ENCODE measurements at regions not wholly inside any gene's neighbourhood (a gene's known extent, or its start where the extent isn't known, plus 50 kb on each side); places are given as distances from the start of the nearest gene placed in this dataset.
A peak's percentile ranks its signal among the peaks of the same experiment; 100 is the strongest.
"Not testable (repeated sequence)": the region's sequence is repeated elsewhere in the genome, so short reads cannot be mapped to it uniquely, and the experiment has no call there.

GRCh38 chr15:79561982-79562381, 129.8 kb downstream of the MINAR1 start:
- Histone ChIP-seq H3K4me3 (no peak overlapping the region), H3K9me3 (replicated peaks) (no peaks in the 10 kb centered on the region; the same call in 1 of the 2 replicates), H3K4me1 (replicated peaks) (no peaks in the 10 kb centered on the region), H3K27ac (no peak overlapping the region), H3K27me3 (replicated peaks) (peaks cover 5% of the 10 kb centered on the region), H3K36me3 (no peaks in the 10 kb centered on the region)
- DNase-seq (ENCODE audit: low read depth in 1 of 2, low spot score in 2 of 2) = no peak

DNA sequence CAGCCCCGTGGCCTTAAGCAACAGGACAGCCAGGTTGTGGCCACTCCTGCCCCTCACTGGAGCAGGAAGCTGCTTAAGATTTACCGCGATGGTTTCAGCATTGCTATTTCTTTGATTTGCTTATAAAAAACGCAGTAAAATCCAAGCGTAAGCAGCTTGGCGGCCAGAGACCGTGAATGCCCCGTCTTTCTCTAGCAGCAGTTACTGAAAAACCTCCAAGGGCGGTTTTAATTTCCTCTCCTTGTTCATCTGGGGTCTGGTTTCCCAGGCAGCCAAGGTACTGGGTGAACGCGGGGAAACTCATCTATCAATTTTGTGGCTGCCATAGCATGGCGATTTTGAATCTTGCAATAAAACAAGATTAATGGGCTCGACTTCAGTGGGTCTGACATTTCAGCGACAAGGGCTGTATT, 130.3 kb downstream of the MINAR1 start:
- H3K36me3 ChIP-seq = no peaks in the 10 kb centered on the region
- H3K27ac ChIP-seq = no peak overlapping the region
- DNase-seq (ENCODE audit: low read depth in 1 of 2, low spot score in 2 of 2) = no peak
- H3K4me1 ChIP-seq (replicated peaks) = no peaks in the 10 kb centered on the region
- H3K27me3 ChIP-seq (replicated peaks) = peaks cover 5% of the 10 kb centered on the region
- H3K4me3 ChIP-seq = no peak overlapping the region
- H3K9me3 ChIP-seq (replicated peaks) = no peaks in the 10 kb centered on the region; the same call in 1 of the 2 replicates

DNA sequence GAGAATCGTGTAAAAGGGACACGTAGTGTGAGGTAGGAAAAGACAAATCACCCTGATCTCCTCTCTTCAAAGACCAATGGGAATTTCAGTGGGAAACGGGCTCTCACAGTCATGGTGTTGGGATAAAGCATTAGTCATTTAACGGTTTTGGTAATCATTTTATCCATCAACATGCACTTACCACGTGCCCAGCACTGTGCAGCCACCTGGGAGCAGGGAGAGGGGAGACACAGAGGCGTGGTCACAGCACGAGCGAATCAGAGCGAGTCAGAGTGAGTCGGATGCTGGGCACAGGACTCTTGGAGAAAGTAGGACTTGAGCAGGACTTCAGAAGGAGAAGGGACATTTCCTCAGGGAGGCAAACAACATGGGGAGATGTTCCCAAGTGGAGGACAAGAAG, 130.8 kb downstream of the MINAR1 start:
- no peak overlapping the region for H3K4me3 ChIP-seq

DNA sequence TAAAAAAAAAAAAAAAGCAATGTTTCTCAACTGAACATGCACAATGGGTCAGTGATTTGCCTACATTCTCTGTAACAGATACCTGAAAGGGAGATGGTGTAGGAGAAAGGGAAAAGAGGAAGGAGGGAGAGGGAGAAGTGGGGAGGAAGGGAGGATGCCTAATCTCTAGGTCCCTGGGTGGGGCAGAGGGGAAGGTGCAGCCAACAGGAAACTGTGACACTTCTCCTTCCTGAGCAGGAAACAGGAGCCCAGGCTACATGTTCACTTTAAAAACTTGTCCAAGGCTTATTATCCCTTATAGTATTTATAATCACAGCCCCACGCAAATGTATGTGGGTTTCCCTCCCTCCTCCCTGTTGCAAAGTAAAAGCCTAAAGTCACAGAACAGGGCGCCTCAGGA, 137.9 kb downstream of the MINAR1 start:
- no peaks in the 10 kb centered on the region for H3K27me3 ChIP-seq (replicated peaks)
- no peak overlapping the region for H3K4me3 ChIP-seq
- H3K4me1 ChIP-seq (replicated peaks) = no peaks in the 10 kb centered on the region
- no peak overlapping the region for H3K27ac ChIP-seq
- H3K9me3 ChIP-seq (replicated peaks) = no peaks in the 10 kb centered on the region
- no peak for DNase-seq (ENCODE audit: low read depth in 1 of 2, low spot score in 2 of 2)
- no peaks in the 10 kb centered on the region for H3K36me3 ChIP-seq

More for the DNA sequence above, 130.8 kb downstream of the MINAR1 start:
- DNase-seq (ENCODE audit: low read depth in 1 of 2, low spot score in 2 of 2) = no peak
- H3K9me3 ChIP-seq (replicated peaks) = no peaks in the 10 kb centered on the region; the same call in 1 of the 2 replicates
- peaks cover 5% of the 10 kb centered on the region for H3K27me3 ChIP-seq (replicated peaks)
- H3K4me1 ChIP-seq (replicated peaks) = no peaks in the 10 kb centered on the region
- no peak overlapping the region for H3K27ac ChIP-seq
- no peaks in the 10 kb centered on the region for H3K36me3 ChIP-seq

DNA sequence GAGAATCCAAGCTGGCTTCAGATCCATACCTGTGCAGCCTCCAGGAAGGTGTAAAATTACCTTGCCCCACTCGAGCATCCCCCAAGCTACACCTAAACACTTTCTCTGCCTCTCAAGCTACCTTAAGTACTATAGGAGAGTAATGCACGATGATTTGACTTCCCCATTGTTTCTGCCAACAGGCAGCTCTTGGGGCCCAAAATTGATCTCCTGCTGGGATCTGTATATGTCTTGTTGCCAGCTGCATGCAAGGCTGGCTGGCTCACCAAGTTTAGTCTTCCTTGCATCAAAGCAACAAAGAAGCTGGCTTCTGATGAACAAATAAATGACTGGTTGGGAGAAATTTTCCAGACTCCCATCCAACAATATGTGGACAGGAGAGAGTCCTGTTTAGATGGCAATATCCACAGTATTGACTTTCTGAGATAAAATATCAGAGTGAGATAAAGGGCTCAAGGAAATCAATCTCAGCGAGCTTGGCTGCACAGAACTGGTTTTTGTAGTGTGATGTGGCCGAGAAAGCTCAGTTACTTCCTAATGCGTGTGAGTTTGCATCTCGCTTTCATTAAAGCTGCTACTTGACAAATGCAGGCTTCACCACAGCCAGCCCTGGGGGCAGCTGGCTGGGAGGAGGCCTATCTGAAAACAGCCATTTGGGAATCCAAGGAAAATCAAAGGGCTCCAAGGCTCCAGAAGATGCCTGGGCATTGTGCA, 140.7 kb downstream of the MINAR1 start:
- H3K27me3 ChIP-seq (replicated peaks) = no peaks in the 10 kb centered on the region
- no peak overlapping the region for H3K27ac ChIP-seq
- H3K4me3 ChIP-seq = no peak overlapping the region
- no peaks in the 10 kb centered on the region for H3K9me3 ChIP-seq (replicated peaks)
- H3K4me1 ChIP-seq (replicated peaks) = no peaks in the 10 kb centered on the region
- no peaks in the 10 kb centered on the region for H3K36me3 ChIP-seq
- no peak for DNase-seq (ENCODE audit: low read depth in 1 of 2, low spot score in 2 of 2)

- not testable (repeated sequence) for H3K27me3 ChIP-seq (replicated peaks); H3K4me3 ChIP-seq; DNase-seq (ENCODE audit: low read depth in 1 of 2, low spot score in 2 of 2); H3K9me3 ChIP-seq (replicated peaks); H3K27ac ChIP-seq; H3K4me1 ChIP-seq (replicated peaks); H3K36me3 ChIP-seq
Observed at GRCh38 chr15:79574431-79575273, 142.5 kb downstream of the MINAR1 start.

GRCh38 chr15:79582650-79583049, 150.5 kb downstream of the MINAR1 start:
- no peaks in the 10 kb centered on the region for H3K36me3 ChIP-seq
- peaks cover 3% of the 10 kb centered on the region; the same call in 1 of the 2 replicates for H3K27me3 ChIP-seq (replicated peaks)
- H3K27ac ChIP-seq = no peak overlapping the region
- no peak overlapping the region for H3K4me3 ChIP-seq
- no peaks in the 10 kb centered on the region for H3K4me1 ChIP-seq (replicated peaks)
- no peaks in the 10 kb centered on the region for H3K9me3 ChIP-seq (replicated peaks)
- no peak for DNase-seq (ENCODE audit: low read depth in 1 of 2, low spot score in 2 of 2)

GRCh38 chr15:79592126-79592525, 160.0 kb downstream of the MINAR1 start:
- no peaks in the 10 kb centered on the region for H3K36me3 ChIP-seq
- H3K27me3 ChIP-seq (replicated peaks) = 0 out of 2 replicates have a peak, but pooled peaks cover 6% of the 10 kb centered on the region
- H3K4me3 ChIP-seq = no peak overlapping the region
- no peak overlapping the region for H3K27ac ChIP-seq
- no peaks in the 10 kb centered on the region for H3K9me3 ChIP-seq (replicated peaks)
- H3K4me1 ChIP-seq (replicated peaks) = no peaks in the 10 kb centered on the region
- no peak for DNase-seq (ENCODE audit: low read depth in 1 of 2, low spot score in 2 of 2)

DNA sequence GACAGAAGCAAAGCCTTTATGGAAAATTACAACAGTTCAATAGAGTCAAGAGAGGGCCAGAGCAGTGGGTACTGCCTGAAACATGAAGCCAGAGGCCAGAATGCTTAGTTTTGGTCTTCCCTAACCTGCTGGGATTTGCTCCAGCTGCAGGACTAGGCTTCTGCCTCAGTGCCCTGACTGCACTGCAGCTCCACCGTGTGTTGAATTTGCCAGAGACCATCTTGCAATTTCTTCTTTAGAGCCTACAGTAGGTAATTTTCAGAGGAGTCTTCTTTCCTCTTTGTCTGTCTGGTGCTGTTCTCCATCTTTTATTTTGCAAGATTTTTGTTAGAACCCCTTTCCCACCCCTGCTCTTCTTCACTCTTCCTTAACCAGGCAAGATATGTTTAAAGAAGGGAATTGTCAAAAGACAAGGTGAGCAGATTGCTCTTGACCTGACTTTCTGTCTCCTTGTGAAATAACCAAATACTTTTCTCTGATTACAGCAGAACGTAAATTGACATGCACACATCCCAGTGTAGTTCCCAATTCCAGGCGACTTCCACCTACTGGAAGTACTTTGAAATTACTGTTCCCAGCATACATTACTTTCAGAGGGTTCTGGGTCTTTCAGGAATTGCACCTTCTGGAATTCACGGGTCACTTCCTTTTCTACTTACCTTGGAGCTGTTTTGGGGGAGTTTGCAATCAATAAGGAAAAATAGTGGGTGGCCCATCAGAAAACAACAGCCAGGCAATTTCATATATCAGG, 161.2 kb downstream of the MINAR1 start:
- Histone ChIP-seq H3K36me3 (no peaks in the 10 kb centered on the region), H3K27me3 (replicated peaks) (0 out of 2 replicates have a peak, but pooled peaks cover 6% of the 10 kb centered on the region), H3K27ac (no peak overlapping the region), H3K4me3 (no peak overlapping the region), H3K9me3 (replicated peaks) (no peaks in the 10 kb centered on the region), H3K4me1 (replicated peaks) (no peaks in the 10 kb centered on the region)
- DNase-seq (ENCODE audit: low read depth in 1 of 2, low spot score in 2 of 2) = no peak

DNA sequence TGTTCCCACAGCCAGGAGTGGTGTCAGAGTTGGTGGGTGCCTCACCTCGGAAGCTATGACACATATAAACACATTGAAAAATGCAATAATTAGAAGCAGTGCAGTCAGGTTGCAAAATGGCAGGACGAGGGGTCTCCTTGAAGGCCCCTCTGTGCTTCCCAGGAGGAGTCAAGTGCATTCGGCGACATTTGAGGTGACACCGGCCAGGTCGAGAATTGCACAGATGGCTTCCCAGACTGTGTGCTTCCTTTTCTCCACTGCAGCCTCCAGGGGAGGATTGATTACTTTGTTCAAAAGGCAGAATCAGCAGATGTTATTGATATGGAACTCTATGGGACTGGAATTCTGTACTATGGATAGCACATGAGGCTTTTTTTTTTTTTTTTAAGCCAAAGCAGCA, 163.2 kb downstream of the MINAR1 start:
- Histone ChIP-seq H3K4me3 (no peak overlapping the region), H3K27me3 (replicated peaks) (0 out of 2 replicates have a peak, but pooled peaks cover 3% of the 10 kb centered on the region), H3K27ac (no peak overlapping the region), H3K4me1 (replicated peaks) (no peaks in the 10 kb centered on the region), H3K36me3 (no peaks in the 10 kb centered on the region), H3K9me3 (replicated peaks) (no peaks in the 10 kb centered on the region)
- no peak for DNase-seq (ENCODE audit: low read depth in 1 of 2, low spot score in 2 of 2)

DNA sequence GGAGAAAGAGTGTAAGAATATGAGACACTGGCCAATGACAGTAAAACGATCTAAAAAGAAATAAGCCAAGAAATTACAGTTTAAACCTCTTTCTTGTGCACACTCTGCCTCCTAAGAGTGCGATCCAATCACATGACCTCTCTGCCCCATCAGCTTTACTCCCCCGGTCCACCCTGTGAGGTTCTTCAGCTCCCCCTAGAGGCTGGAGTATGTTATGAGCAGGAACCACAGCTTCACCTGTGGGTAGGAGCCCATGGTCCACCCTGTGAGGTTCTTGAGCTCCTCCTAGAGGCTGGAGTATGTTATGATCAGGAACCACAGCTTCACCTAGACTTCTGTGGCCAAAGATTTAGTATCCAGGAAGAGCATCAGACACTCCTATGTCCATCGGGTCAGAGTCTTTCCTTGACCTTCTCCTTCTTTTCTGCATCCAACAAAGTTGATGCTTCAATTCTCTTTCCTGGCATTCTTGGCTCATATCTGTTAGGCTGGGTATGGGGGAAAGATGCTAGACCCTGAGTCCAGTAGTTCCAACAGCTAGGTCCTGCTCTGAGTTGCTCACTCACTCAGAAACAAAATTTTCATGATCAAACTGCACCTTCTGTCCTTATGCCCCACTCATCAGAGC, 164.0 kb downstream of the MINAR1 start:
- 0 out of 2 replicates have a peak, but pooled peaks cover 3% of the 10 kb centered on the region for H3K27me3 ChIP-seq (replicated peaks)
- H3K4me3 ChIP-seq = no peak overlapping the region
- no peak overlapping the region for H3K27ac ChIP-seq
- no peaks in the 10 kb centered on the region for H3K4me1 ChIP-seq (replicated peaks)
- H3K9me3 ChIP-seq (replicated peaks) = no peaks in the 10 kb centered on the region
- H3K36me3 ChIP-seq = no peaks in the 10 kb centered on the region
- peak; percentile 53 to 60 for DNase-seq (ENCODE audit: low read depth in 1 of 2, low spot score in 2 of 2)

DNA sequence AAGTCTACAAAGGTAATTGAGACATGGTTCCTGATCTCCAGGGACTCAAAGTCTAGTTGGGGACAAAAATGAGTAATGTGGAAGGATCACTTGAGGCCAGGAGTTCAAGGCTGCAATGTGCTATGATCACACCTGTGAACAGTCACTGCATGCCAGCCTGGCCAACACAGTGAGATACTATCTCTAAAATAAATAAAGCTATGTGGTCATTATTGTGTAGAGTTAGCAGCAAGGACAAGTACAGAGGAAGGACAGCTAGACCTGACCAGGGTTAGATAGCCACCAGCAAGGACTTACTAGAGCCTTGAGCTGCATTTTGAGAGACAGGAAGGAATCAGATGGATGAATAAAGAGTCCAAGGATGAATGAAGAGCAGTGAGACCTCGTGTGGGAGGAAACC, 166.5 kb downstream of the MINAR1 start:
- Histone ChIP-seq H3K36me3 (no peaks in the 10 kb centered on the region), H3K4me1 (replicated peaks) (no peaks in the 10 kb centered on the region), H3K27ac (no peak overlapping the region), H3K4me3 (no peak overlapping the region), H3K9me3 (replicated peaks) (no peaks in the 10 kb centered on the region), H3K27me3 (replicated peaks) (peaks cover 7% of the 10 kb centered on the region; the same call in 1 of the 2 replicates)
- DNase-seq (ENCODE audit: low read depth in 1 of 2, low spot score in 2 of 2) = no peak

GRCh38 chr15:79601405-79602086, 169.4 kb downstream of the MINAR1 start:
- Histone ChIP-seq H3K27me3 (replicated peaks) (peaks cover 10% of the 10 kb centered on the region; the same call in 1 of the 2 replicates), H3K27ac (no peak overlapping the region), H3K9me3 (replicated peaks) (no peaks in the 10 kb centered on the region), H3K4me3 (no peak overlapping the region), H3K36me3 (no peaks in the 10 kb centered on the region), H3K4me1 (replicated peaks) (no peaks in the 10 kb centered on the region)
- no peak for DNase-seq (ENCODE audit: low read depth in 1 of 2, low spot score in 2 of 2)
